COLO829 (cell line): ENCODE measurements at regions not wholly inside any gene's neighbourhood (a gene's known extent, or its start where the extent isn't known, plus 50 kb on each side); places are given as distances from the start of the nearest gene placed in this dataset.
"Not testable (repeated sequence)": the region's sequence is repeated elsewhere in the genome, so short reads cannot be mapped to it uniquely, and the experiment has no call there.

Source experiments
- DNase-seq: peaks from one replicate; pipeline ENCODE4 v3.0.0; 2012; ENCODE audit warnings: low spot score

GRCh38 chr9:89674667-89675057 lies 69.8 kb downstream of the GADD45G start:
- no peak for DNase-seq

- no peak for DNase-seq
These were observed 70.4 kb downstream of the GADD45G start for GRCh38 chr9:89675058-89675742.

- DNase-seq, result no peak
These were observed 71.5 kb downstream of the GADD45G start for GRCh38 chr9:89676281-89676680.

DNA sequence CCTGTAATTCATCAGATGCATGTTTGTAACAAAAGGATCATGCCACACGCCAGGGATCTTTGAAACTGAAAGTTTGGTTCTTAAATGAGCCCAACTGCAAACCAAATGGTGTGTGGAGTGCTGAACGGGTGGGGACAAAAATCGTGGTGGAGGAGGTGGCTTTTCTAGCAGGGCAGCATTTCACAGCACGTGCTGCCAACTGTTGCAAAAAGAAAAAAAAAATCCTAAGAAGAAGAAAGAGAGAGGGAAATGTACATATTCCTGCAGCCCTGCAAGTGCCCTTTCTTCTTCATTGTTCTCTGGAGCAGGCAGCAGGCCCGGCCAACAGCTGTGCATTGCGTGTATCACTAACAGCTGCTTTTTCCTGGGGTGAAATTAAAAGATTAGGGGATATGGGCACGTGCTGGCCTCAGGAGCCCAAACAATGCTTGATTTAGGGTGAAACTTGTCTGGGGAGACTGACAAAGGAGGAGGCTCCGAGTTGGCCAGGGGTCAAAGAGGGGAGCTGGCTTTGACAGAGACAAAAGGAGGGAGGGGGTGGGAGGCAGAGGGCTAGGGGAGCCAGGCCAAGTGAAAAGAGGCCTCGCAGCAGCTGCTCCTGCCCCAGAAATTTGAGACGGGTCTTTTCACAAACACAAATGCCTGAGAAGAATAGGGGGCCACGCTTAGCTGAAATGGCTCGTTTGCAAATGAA lies 73.0 kb downstream of the GADD45G start:
- DNase-seq, result no peak

GRCh38 chr9:89678396-89679015 lies 73.7 kb downstream of the GADD45G start:
- DNase-seq, result no peak

DNA sequence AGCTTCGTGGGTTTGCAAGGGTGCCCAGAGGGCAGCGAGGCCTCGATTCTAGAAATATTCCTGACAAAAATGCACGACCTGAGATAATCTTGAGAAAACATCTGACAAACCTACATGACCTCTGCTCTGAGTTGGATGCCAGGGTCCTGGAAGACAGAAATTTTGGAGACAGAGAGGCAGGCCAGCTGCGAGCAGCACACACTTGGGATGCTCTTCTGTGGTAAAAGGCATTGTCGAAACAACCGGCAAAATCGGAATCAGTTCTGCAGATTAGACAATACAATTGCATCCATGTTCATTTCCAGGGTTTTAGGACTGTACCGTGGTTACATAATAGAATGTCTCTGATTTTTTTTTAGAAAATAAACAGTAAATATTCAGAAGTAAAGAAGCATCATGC lies 74.2 kb downstream of the GADD45G start:
- no peak for DNase-seq

DNA sequence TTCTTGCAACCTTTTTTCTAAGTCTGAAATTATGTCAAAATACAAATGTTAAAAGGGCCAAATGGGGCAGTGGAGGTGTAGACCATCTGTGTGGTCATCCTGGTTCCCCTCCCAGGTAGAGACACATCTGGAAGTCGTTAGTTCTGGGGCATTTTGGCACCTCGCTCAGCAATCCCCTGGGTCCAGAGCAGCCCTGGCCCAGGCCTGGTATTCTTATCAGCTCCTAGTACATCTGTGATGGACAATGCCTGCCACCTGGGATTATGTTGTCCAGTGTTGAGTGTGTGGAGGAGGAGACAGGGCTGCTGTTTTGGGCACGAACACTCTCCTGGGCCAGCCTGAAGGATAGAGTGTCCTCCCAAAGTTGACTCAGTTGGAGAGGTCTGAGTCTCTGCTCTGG lies 74.8 kb downstream of the GADD45G start:
- DNase-seq, result no peak

GRCh38 chr9:89680547-89681467 lies 76.0 kb downstream of the GADD45G start:
- DNase-seq, result no peak

GRCh38 chr9:89681468-89681859 lies 76.7 kb downstream of the GADD45G start:
- DNase-seq, result not testable (repeated sequence)

- DNase-seq, result no peak
These were observed 78.8 kb downstream of the GADD45G start for GRCh38 chr9:89683626-89684025.

- no peak for DNase-seq
These were observed 79.4 kb downstream of the GADD45G start for GRCh38 chr9:89684218-89684617.

DNA sequence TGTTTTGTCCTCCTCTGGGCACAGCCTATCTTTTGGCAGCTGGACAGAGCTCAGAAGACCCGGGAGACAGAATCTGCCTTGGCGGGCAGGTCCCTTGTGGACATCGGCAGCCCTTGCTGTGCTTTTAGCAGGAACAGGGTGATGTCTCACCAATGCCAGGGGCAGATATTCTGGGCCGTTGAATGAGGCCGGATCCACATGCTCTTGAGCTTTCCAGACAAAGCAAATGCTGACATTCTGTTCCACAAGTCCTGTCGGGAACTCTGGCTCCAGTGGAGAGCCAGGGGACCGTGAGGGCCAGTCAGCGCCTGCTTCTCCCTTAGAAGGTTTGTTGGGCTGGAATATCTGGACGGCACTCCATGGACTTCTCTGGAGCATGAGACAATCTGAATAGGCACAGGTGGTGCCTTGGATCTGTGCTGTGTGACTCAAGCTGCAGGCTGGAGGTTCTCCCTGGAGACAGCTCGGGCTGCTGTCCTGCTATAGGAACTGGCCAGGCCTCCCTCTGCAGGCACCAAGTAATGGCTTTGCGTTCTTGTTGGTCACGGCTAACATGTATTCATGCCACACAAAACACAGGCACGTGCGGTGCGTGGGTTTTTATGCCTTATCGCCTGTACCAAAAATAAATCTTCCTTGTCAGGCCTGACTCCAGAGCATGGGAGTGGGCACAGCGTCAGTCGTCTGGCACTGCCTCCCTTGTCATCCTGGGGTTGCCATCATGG lies 80.3 kb downstream of the GADD45G start:
- DNase-seq, result no peak

DNA sequence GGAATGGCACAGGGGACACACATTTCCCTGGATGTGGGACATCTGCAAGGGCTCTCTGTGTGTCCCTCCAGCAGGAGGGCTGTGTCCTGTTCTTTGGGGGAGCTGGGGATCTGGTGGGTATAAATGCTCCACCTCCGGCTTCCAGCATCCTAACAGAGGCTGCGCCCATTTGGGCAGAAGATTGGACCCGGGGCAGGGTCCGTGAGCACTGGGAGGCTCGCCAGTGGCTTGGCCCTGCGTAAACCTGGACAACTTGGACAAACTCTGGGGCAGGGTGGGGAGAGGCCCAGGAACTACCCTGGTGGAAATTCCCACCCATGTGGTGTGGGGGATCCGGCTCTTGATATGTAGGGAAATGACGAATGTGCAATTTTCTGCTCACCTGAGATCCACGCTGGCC lies 80.9 kb downstream of the GADD45G start:
- DNase-seq, result no peak

DNA sequence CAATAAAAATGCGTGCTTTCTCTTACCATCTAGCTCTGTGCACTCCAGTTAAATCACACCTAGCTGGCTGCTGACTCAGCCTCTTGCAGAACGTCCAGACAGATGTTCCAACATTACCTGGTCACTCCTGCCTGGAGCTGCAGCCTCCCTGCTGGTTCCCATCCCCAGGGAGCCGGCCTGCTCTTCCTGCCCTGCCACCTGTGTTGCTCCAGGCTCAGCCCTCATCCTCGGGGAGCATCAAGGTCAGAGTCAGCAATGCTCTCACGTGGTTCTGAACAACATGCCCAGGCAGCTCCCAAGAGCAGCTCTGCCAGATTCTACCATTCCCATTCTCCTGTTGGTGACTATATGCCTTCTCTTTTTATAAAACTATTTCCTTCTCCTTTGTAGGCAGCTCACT lies 81.3 kb downstream of the GADD45G start:
- no peak for DNase-seq

- DNase-seq, result no peak
These were observed 81.8 kb downstream of the GADD45G start for GRCh38 chr9:89686621-89687020.

DNA sequence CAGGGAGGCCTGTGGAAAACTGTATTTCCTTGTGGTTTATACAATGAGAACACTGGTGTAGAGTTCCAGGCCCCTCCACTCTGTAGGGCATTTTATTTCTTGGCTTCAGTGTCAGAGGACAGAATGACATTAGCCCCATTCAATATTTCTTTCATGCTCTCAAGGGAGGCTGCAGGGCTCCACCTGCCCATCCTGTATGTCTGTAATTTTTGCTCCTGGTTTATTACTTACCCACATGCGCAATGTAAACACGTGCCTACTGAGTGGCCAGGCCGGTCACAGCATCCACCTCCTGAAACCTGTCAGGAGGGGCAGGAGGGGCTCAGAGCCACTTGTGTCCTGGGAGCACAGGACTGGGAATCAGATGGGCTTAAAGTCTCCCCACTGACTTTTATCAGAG lies 82.4 kb downstream of the GADD45G start:
- DNase-seq, result no peak

- no peak for DNase-seq
These were observed 83.0 kb downstream of the GADD45G start for GRCh38 chr9:89687848-89688247.

DNA sequence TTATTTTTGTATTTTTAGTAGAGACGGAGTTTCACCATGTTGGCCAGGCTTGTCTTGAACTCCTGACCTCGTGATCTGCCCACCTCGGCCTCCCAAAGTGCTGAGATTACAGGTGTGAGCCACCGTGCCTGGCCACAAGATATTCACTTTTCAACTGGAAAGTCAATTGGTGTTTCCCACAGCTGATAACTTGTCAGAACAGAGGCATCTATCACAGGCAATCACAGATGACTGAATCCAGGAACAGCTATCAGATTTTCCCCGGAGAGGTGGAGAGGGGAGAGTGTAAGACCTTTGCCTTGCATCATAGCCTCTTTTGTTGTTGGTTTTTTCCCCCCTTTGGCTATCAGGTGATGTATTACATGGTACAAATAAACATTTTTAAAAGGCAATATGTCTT lies 84.5 kb downstream of the GADD45G start:
- not testable (repeated sequence) for DNase-seq

DNA sequence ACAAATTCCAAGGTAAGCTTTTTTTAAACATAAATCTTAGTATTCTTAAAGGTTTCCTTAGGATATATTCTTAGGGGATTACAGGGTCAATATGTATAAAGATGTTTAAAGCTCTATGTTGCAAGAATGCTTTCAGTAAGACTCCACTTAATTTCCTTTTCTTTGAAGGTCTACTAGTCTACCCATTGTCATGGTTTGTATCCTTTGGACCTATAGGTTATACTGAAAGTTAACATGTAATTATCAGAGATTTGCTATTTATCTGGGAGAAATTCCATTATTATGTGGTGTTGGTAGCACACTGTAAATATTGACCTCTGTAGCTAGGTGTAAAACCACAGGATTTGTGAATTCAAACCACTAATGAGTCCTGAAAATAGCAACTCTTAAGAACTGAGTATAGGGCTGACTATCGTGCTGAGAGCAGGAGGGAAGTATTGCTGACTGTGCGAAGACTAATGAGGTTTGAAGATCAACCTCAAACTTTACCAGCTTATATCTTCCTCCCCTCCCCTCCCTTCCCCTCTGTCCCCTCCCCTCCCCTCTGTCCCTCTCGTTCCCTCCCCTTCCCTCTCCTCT lies 85.6 kb downstream of the GADD45G start:
- no peak for DNase-seq

DNA sequence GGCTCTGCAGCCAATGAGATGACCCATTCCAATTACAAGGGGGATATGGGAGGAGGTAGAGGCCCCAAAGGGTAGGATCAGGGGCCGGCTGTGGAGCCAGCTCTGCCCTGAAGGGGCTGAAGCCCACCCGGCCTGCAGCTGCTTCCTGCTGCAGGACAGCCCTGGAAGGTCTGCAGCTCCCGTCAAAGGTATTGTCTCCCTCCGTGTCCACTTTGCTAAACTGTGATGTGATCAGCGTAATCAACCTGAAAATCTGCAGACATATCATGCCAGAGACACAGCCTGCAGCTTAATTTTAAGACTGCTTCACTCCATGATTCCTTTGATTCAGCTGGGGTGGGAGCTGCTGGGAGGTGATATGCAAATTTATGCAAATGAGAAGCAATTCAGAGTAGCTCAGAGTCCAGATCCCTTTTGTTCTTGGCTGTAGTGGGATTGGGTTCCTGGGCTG lies 90.7 kb downstream of the GADD45G start:
- DNase-seq, result no peak

DNA sequence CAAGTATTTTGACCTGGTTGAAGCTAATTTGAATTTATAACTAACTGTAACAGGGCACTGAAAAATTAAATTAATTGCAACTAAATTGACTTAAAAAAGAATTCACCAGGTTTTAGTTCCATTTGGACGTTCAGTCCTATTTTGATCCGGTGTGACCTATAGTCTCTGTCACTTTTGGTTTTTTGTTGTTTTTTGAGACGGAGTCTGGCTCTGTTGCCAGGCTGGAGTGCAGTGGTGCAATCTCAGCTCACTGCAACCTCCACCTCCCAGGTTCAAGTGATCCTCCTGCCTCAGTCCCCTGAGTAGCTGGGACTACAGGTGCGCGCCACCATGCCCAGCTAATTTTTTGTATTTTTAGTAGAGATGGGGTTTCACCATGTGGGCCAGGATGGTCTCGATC lies 91.2 kb downstream of the GADD45G start:
- DNase-seq, result not testable (repeated sequence)
